WTC11 (cell line): ENCODE measurements at regions not wholly inside any gene's neighbourhood (a gene's known extent, or its start where the extent isn't known, plus 50 kb on each side); places are given as distances from the start of the nearest gene placed in this dataset.

Experiments
- ATAC-seq: fragments of 200-7000 bp; cut with Tn5 transposase; 2 replicates; pipeline ENCODE4 v1.10.0; 2021; ENCODE audit warnings: mild to moderate bottlenecking, moderate library complexity
- CTCF ChIA-PET: fragments of 300-600 bp; sonication (Branson Sonifier 250); formaldehyde crosslinking; loops from one replicate; lab custom pipeline; 2021; ENCODE audit warnings: antibody characterized with exemption; lab: Charles Lee
- POLR2A ChIA-PET: fragments of 350-600 bp; sonication (Branson Sonifier 250); formaldehyde crosslinking; loops from one replicate; lab custom pipeline; 2021; ENCODE audit warnings: antibody characterized with exemption; lab: Charles Lee
- DNase-seq: peaks from one replicate; pipeline ENCODE4 v3.0.0; 2021; ENCODE audit warnings: low spot score
- H3K27ac Mint-ChIP-seq: 2 replicates; pipeline ENCODE4 v1.8.0; 2021; ENCODE audit warnings: mixed read lengths
- H3K27me3 Mint-ChIP-seq: 2 replicates; pipeline ENCODE4 v1.8.0; 2021; ENCODE audit warnings: low read depth, mild to moderate bottlenecking, moderate library complexity, mixed read lengths
- H3K36me3 Mint-ChIP-seq: 2 replicates; pipeline ENCODE4 v1.8.0; 2021; ENCODE audit warnings: mixed read lengths
- H3K4me1 Mint-ChIP-seq: 2 replicates; pipeline ENCODE4 v1.8.0; 2022; ENCODE audit warnings: mixed read lengths
- H3K4me3 Mint-ChIP-seq: 2 replicates; pipeline ENCODE4 v1.8.0; 2021; ENCODE audit warnings: mild to moderate bottlenecking, moderate library complexity, mixed read lengths
- H3K9me3 Mint-ChIP-seq: 2 replicates; pipeline ENCODE4 v1.8.0; 2021; ENCODE audit warnings: mixed read lengths
- EMX1 ChIP-seq: fragments of 250-450 bp; sonication (Bioruptor Pico); IDR thresholded peaks from 2 replicates; pipeline ENCODE4 v1.8.0; 2021; ENCODE audit warnings: mild to moderate bottlenecking
- ETV6 ChIP-seq: sonication (generic); formaldehyde crosslinking; IDR thresholded peaks from 2 replicates; pipeline ENCODE4 v1.8.1; 2022; ENCODE audit warnings: mild to moderate bottlenecking, missing genetic modification reagents
- IRF2 ChIP-seq: sonication (generic); formaldehyde crosslinking; IDR thresholded peaks from 2 replicates; pipeline ENCODE4 v1.8.0; 2022; ENCODE audit warnings: low read depth, missing genetic modification reagents, borderline replicate concordance
- MXD4 ChIP-seq: fragments of 250-450 bp; sonication (Bioruptor Pico); IDR thresholded peaks from 2 replicates; pipeline ENCODE4 v1.8.0; 2021; ENCODE audit warnings: mild to moderate bottlenecking, moderate library complexity, borderline replicate concordance
- OVOL2 ChIP-seq: fragments of 250-450 bp; sonication (Bioruptor Pico); IDR thresholded peaks from 2 replicates; pipeline ENCODE4 v1.9.0; 2021; ENCODE audit warnings: mild to moderate bottlenecking, borderline replicate concordance
- SMAD3 ChIP-seq: sonication (generic); formaldehyde crosslinking; IDR thresholded peaks from 2 replicates; pipeline ENCODE4 v1.8.0; 2022; ENCODE audit warnings: missing genetic modification reagents, mild to moderate bottlenecking, borderline replicate concordance
- SOX15 ChIP-seq: fragments of 250-450 bp; sonication (Bioruptor Pico); IDR thresholded peaks from 2 replicates; pipeline ENCODE4 v1.9.0; 2021; ENCODE audit warnings: mild to moderate bottlenecking
- TEAD1 ChIP-seq: sonication (generic); formaldehyde crosslinking; IDR thresholded peaks from 2 replicates; pipeline ENCODE4 v1.8.0; 2022; ENCODE audit warnings: mild to moderate bottlenecking, missing genetic modification reagents
- TEAD4 ChIP-seq: sonication (generic); formaldehyde crosslinking; IDR thresholded peaks from 2 replicates; pipeline ENCODE4 v1.8.0; 2022; ENCODE audit warnings: mild to moderate bottlenecking, missing genetic modification reagents
- ZBTB21 ChIP-seq: sonication (generic); formaldehyde crosslinking; IDR thresholded peaks from 2 replicates; pipeline ENCODE4 v1.8.1; 2023; ENCODE audit warnings: mild to moderate bottlenecking, missing genetic modification reagents, borderline replicate concordance
- ZNF121 ChIP-seq: sonication (generic); formaldehyde crosslinking; IDR thresholded peaks from 2 replicates; pipeline ENCODE4 v1.8.0; 2023; ENCODE audit warnings: missing genetic modification reagents
- ZNF138 ChIP-seq: sonication (generic); formaldehyde crosslinking; conservative IDR thresholded peaks from 2 replicates; pipeline ENCODE4 v1.8.1; 2022; ENCODE audit warnings: mild to moderate bottlenecking, moderate library complexity, missing genetic modification reagents
- ZNF423 ChIP-seq: fragments of 250-450 bp; sonication (Bioruptor Pico); IDR thresholded peaks from 2 replicates; pipeline ENCODE4 v2.1.2; 2022; ENCODE audit warnings: mild to moderate bottlenecking, moderate library complexity
- TF ChIP-seq, protein P1 (sequence below): sonication (generic); formaldehyde crosslinking; IDR thresholded peaks from 2 replicates; pipeline ENCODE4 v1.8.1; 2022; ENCODE audit warnings: low read depth, mild to moderate bottlenecking, moderate library complexity, missing genetic modification reagents, borderline replicate concordance
- TF ChIP-seq, protein P2 (sequence below): sonication (generic); formaldehyde crosslinking; IDR thresholded peaks from 2 replicates; pipeline ENCODE4 v1.8.0; 2023; ENCODE audit warnings: missing genetic modification reagents
- TF ChIP-seq, protein P3 (sequence below): fragments of 250-450 bp; sonication (Bioruptor Pico); IDR thresholded peaks from 2 replicates; pipeline ENCODE4 v1.9.0; 2021; ENCODE audit warnings: mild to moderate bottlenecking
- TF ChIP-seq, protein P4 (sequence below): sonication (generic); formaldehyde crosslinking; IDR thresholded peaks from 2 replicates; pipeline ENCODE4 v1.8.1; 2022; ENCODE audit warnings: mild to moderate bottlenecking, moderate library complexity, missing genetic modification reagents
- TF ChIP-seq, protein P5 (sequence below): sonication (generic); formaldehyde crosslinking; IDR thresholded peaks from 2 replicates; pipeline ENCODE4 v1.8.0; 2022; ENCODE audit warnings: mild to moderate bottlenecking, missing genetic modification reagents
- TF ChIP-seq, protein P6 (sequence below): sonication (generic); formaldehyde crosslinking; IDR thresholded peaks from 2 replicates; pipeline ENCODE4 v1.8.1; 2023; ENCODE audit warnings: mild to moderate bottlenecking, missing genetic modification reagents, moderate library complexity
- TF ChIP-seq, protein P7 (sequence below): sonication (generic); formaldehyde crosslinking; IDR thresholded peaks from 2 replicates; pipeline ENCODE4 v1.8.0; 2023; ENCODE audit warnings: mild to moderate bottlenecking, missing genetic modification reagents

DNA sequence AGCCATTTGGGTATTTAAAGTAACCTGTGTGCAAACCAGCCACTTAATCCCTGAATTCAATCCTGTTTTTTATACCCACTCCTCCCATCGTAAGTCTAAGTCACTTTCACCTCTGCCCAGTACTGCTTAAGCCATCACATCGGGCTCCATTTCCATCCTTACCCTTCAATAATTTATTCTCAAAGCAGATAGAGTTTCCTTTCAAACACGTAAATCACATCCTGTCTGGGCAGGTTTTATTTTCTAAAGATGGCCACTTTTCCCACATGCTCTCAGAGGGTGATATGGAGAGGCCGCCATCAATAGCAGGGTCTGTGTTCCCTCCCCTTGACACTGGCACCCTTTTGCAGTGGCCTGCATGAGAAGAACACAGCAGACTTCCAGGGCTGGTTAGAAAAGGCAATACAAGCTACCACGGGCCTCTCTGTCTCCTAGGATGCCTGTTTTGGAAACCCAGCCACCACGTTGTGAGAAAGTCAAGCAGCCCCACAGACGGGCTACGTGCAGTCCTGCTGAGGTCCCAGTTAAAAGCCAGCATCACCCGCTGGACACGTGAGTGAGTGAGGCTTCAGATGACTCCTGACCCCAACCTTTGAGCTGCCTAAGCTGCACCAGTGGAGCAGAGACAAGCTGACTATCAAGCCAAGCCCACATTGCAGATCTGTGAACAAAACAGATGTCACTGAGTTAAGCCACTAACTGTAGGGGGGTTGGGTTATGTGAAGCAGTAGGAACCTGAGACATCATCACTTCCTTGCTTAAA is 241.8 kb upstream of the SLCO3A1 start (continued):
- TF ChIP-seq, protein P1, sequence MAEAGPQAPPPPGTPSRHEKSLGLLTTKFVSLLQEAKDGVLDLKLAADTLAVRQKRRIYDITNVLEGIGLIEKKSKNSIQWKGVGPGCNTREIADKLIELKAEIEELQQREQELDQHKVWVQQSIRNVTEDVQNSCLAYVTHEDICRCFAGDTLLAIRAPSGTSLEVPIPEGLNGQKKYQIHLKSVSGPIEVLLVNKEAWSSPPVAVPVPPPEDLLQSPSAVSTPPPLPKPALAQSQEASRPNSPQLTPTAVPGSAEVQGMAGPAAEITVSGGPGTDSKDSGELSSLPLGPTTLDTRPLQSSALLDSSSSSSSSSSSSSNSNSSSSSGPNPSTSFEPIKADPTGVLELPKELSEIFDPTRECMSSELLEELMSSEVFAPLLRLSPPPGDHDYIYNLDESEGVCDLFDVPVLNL (CRISPR knock-in tag), result no peak

DNA sequence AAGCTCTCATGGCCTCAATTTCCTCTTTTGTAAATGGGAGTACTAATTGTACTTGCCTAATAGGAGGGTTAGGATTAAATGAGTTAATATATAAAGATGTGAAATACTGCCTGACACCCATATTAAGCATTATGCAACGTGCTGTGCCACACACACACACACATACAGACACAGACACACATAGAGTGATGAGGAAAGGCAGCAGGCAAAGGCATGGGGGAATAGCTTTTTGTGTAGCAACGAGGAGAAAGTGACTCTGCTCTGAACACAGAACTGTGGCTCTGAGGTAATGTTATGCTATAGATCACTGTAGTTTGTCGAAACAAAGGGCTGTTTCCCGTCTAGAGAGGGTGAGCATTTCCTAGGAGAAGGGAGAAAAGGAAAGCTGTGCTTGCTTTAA is 233.3 kb upstream of the SLCO3A1 start:
- peak; percentile 32; the same call in 1 of the 2 replicates for ATAC-seq
- CTCF ChIA-PET, result interaction anchor here (1.1 kb wide), 1 partner anchor 86 kb away, joined by 5 read pairs; no protein-coding TSS in a partner anchor
- Mint-ChIP-seq H3K36me3 (no peaks in the 10 kb centered on the region), H3K4me1 (peaks cover 11% of the 10 kb centered on the region; the same call in 1 of the 2 replicates), H3K4me3 (no peak overlapping the region), H3K27me3 (no peaks in the 10 kb centered on the region), H3K27ac (no peak overlapping the region), H3K9me3 (peaks cover 15% of the 10 kb centered on the region)
- TF ChIP-seq, protein P2, sequence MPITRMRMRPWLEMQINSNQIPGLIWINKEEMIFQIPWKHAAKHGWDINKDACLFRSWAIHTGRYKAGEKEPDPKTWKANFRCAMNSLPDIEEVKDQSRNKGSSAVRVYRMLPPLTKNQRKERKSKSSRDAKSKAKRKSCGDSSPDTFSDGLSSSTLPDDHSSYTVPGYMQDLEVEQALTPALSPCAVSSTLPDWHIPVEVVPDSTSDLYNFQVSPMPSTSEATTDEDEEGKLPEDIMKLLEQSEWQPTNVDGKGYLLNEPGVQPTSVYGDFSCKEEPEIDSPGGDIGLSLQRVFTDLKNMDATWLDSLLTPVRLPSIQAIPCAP (CRISPR knock-in tag), result no peak
- TF ChIP-seq, protein P3, sequence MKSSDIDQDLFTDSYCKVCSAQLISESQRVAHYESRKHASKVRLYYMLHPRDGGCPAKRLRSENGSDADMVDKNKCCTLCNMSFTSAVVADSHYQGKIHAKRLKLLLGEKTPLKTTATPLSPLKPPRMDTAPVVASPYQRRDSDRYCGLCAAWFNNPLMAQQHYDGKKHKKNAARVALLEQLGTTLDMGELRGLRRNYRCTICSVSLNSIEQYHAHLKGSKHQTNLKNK (CRISPR knock-in tag), result no peak
- TF ChIP-seq, protein P4, sequence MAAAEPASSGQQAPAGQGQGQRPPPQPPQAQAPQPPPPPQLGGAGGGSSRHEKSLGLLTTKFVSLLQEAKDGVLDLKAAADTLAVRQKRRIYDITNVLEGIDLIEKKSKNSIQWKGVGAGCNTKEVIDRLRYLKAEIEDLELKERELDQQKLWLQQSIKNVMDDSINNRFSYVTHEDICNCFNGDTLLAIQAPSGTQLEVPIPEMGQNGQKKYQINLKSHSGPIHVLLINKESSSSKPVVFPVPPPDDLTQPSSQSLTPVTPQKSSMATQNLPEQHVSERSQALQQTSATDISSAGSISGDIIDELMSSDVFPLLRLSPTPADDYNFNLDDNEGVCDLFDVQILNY (CRISPR knock-in tag), result no peak
- TF ChIP-seq, protein P5, sequence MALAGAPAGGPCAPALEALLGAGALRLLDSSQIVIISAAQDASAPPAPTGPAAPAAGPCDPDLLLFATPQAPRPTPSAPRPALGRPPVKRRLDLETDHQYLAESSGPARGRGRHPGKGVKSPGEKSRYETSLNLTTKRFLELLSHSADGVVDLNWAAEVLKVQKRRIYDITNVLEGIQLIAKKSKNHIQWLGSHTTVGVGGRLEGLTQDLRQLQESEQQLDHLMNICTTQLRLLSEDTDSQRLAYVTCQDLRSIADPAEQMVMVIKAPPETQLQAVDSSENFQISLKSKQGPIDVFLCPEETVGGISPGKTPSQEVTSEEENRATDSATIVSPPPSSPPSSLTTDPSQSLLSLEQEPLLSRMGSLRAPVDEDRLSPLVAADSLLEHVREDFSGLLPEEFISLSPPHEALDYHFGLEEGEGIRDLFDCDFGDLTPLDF (CRISPR knock-in tag), result no peak
- no peak for TF ChIP-seq ZBTB21 (CRISPR knock-in tag)
- POLR2A ChIA-PET, result no interaction called here
- DNase-seq, result no peak

DNA sequence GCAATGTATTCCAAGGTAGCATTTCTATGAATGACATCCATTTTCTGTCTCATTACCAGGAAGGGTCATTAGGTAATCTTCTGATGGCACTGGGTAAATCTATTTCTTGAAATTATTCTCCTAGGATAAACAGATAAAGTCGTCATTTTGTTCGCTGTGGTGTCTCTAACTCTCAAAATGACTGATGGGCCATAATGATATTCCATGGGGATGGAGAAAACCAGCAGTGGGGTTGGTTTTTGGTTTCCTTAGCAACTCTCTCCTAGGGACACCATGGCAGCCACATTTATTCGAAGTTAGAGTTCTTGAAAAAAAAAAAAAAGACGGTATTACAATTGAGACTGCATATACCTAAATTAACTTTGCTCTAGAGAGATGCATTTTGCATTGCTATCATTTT is 231.3 kb upstream of the SLCO3A1 start:
- Mint-ChIP-seq H3K27me3 (no peaks in the 10 kb centered on the region), H3K4me1 (peaks cover 16% of the 10 kb centered on the region), H3K36me3 (no peaks in the 10 kb centered on the region), H3K9me3 (peaks cover 10% of the 10 kb centered on the region), H3K4me3 (no peak overlapping the region), H3K27ac (no peak overlapping the region)
- CTCF ChIA-PET, result interaction anchor here (1.1 kb wide), 1 partner anchor 455 kb away, joined by 3 read pairs; no protein-coding TSS in a partner anchor
- DNase-seq, result no peak
- ATAC-seq, result no peak
- POLR2A ChIA-PET, result no interaction called here
- TF ChIP-seq, protein P3 (CRISPR knock-in tag), result no peak
- no peak for TF ChIP-seq ZBTB21 (CRISPR knock-in tag)
- TF ChIP-seq ZNF121 (CRISPR knock-in tag), result no peak
- TF ChIP-seq TEAD1 (CRISPR knock-in tag), result no peak
- no peak for TF ChIP-seq IRF2 (CRISPR knock-in tag)
- TF ChIP-seq OVOL2 (CRISPR knock-in tag), result no peak
- no peak for TF ChIP-seq EMX1 (CRISPR knock-in tag)
- TF ChIP-seq MXD4 (CRISPR knock-in tag), result no peak
- TF ChIP-seq, protein P6, sequence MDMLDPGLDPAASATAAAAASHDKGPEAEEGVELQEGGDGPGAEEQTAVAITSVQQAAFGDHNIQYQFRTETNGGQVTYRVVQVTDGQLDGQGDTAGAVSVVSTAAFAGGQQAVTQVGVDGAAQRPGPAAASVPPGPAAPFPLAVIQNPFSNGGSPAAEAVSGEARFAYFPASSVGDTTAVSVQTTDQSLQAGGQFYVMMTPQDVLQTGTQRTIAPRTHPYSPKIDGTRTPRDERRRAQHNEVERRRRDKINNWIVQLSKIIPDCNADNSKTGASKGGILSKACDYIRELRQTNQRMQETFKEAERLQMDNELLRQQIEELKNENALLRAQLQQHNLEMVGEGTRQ (CRISPR knock-in tag), result no peak
- TF ChIP-seq TEAD4 (CRISPR knock-in tag), result no peak
- TF ChIP-seq SMAD3, result no peak
- TF ChIP-seq ETV6 (CRISPR knock-in tag), result no peak
- TF ChIP-seq, protein P2 (CRISPR knock-in tag), result no peak
- TF ChIP-seq, protein P7, sequence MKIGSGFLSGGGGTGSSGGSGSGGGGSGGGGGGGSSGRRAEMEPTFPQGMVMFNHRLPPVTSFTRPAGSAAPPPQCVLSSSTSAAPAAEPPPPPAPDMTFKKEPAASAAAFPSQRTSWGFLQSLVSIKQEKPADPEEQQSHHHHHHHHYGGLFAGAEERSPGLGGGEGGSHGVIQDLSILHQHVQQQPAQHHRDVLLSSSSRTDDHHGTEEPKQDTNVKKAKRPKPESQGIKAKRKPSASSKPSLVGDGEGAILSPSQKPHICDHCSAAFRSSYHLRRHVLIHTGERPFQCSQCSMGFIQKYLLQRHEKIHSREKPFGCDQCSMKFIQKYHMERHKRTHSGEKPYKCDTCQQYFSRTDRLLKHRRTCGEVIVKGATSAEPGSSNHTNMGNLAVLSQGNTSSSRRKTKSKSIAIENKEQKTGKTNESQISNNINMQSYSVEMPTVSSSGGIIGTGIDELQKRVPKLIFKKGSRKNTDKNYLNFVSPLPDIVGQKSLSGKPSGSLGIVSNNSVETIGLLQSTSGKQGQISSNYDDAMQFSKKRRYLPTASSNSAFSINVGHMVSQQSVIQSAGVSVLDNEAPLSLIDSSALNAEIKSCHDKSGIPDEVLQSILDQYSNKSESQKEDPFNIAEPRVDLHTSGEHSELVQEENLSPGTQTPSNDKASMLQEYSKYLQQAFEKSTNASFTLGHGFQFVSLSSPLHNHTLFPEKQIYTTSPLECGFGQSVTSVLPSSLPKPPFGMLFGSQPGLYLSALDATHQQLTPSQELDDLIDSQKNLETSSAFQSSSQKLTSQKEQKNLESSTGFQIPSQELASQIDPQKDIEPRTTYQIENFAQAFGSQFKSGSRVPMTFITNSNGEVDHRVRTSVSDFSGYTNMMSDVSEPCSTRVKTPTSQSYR (CRISPR knock-in tag), result no peak
- TF ChIP-seq, protein P5 (CRISPR knock-in tag), result no peak
- no peak for TF ChIP-seq ZNF423 (CRISPR knock-in tag)
- no peak for TF ChIP-seq ZNF138 (CRISPR knock-in tag)
- no peak for TF ChIP-seq SOX15 (CRISPR knock-in tag)
